Epithelial cell of proximal tubule (primary cell): ENCODE measurements at regions not wholly inside any gene's neighbourhood (a gene's known extent, or its start where the extent isn't known, plus 50 kb on each side); places are given as distances from the start of the nearest gene placed in this dataset.

Source experiments
- DNase-seq: peaks from one replicate; pipeline ENCODE4 v3.0.0-alpha.2; 2011; ENCODE audit warnings: low read depth
- H3K4me3 ChIP-seq: 2 replicates; pipeline ENCODE4 v1.5.1; 2011; ENCODE audit warnings: low read depth, mild to moderate bottlenecking, low read length
- TF ChIP-seq, protein P1 (sequence below): conservative IDR thresholded peaks from 2 replicates; pipeline ENCODE4 v1.5.1; 2012; ENCODE audit warnings: low read depth, mild to moderate bottlenecking, low read length

- no peak for DNase-seq
- H3K4me3 ChIP-seq, result no peak overlapping the region
- TF ChIP-seq, protein P1, sequence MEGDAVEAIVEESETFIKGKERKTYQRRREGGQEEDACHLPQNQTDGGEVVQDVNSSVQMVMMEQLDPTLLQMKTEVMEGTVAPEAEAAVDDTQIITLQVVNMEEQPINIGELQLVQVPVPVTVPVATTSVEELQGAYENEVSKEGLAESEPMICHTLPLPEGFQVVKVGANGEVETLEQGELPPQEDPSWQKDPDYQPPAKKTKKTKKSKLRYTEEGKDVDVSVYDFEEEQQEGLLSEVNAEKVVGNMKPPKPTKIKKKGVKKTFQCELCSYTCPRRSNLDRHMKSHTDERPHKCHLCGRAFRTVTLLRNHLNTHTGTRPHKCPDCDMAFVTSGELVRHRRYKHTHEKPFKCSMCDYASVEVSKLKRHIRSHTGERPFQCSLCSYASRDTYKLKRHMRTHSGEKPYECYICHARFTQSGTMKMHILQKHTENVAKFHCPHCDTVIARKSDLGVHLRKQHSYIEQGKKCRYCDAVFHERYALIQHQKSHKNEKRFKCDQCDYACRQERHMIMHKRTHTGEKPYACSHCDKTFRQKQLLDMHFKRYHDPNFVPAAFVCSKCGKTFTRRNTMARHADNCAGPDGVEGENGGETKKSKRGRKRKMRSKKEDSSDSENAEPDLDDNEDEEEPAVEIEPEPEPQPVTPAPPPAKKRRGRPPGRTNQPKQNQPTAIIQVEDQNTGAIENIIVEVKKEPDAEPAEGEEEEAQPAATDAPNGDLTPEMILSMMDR, result no peak
Observed at GRCh38 chr2:122764014-122764413, 1008.6 kb downstream of the TSN start.

GRCh38 chr2:122780251-122780650 is 1024.8 kb downstream of the TSN start:
- TF ChIP-seq, protein P1, result no peak
- H3K4me3 ChIP-seq, result no peak overlapping the region
- no peak for DNase-seq

DNA sequence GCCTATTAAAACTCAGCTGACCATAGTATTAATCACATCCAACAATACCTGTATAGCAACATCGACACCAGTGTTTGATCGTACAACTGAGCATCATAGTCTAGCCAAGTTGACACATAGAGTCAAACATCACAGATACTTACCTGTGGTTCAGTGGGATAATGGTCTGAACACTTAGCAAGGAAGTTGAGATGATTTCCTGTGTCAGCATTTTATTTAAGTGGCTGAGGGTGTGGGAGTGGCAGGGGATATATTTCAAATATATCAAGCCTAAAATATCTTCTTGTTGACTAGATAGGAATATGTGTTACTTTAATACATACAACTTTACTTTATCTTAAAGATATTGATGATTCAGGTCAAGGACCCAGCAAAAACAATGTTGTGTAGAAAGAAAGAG is 1038.6 kb downstream of the TSN start:
- DNase-seq, result no peak
- no peak overlapping the region for H3K4me3 ChIP-seq
- TF ChIP-seq, protein P1, result no peak

GRCh38 chr2:122795763-122796162 is 1040.3 kb downstream of the TSN start:
- H3K4me3 ChIP-seq, result no peak overlapping the region
- no peak for DNase-seq
- TF ChIP-seq, protein P1, result no peak

DNA sequence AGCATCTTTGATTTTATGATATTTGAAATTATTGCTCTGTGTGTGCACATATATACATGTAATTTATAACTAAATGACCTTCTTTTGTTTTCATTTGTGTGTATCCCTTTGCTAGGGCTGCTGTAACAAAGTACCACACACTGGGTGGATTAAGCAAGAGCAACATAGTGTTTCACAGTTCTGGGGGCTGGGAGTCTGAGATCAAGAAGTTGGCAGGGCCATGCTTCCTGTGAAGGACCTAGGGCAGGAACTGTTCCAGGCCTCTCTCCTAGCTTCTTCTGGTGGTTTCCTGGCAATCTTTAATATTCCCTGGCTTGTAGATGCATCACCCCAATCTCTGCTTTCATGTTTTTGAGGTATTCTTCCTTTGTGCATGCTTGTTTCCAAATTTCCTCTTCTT is 1043.9 kb downstream of the TSN start:
- no peak for DNase-seq
- H3K4me3 ChIP-seq, result no peak overlapping the region
- TF ChIP-seq, protein P1, result no peak

DNA sequence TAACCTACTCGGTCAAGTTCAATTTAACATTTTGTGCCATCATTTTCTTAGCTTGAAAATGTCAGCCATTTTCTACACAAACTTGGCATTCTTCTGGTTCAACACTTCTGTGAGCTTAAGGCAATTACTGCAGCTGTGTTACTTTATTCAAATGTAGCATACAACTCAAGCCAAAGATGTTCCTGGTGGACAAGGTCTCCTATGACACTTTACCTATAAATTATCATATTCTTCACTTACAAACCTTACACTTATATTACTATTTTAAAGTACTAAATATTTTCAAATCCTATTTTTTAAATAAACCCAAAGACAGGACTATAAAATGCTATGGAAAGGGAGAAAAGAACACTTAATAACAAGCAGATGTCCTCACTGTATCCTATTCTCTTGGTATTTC is 1045.3 kb downstream of the TSN start:
- no peak for DNase-seq
- TF ChIP-seq, protein P1, result no peak

DNA sequence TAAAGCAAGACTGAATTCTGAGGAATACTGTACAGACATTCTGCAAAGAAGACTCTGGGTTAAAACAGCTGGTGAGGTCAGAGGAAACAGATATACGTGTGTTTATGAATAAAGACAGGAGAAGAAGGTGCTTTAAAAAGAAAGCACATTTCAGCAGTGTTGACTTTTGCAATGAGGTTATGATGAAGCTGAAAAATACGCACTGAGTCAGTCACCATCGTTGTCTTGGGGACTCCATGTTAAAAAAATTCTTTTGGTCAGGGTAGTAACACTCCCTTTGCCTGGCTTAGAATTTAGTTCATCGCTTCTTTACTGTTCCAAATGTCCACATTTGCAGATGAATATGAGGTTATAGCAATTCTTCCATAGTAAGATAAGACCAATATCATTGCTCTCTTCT is 1049.0 kb downstream of the TSN start:
- no peak for DNase-seq
- no peak overlapping the region for H3K4me3 ChIP-seq
- TF ChIP-seq, protein P1, result no peak

More for the DNA sequence above, 1045.3 kb downstream of the TSN start:
- no peak overlapping the region for H3K4me3 ChIP-seq
